H1 (cell line): ENCODE measurements at regions not wholly inside any gene's neighbourhood (a gene's known extent, or its start where the extent isn't known, plus 50 kb on each side); places are given as distances from the start of the nearest gene placed in this dataset.
"Not testable (repeated sequence)": the region's sequence is repeated elsewhere in the genome, so short reads cannot be mapped to it uniquely, and the experiment has no call there.

Source experiments
- CTCF ChIA-PET: fragments of 300-600 bp; sonication (Branson Sonifier 250); formaldehyde crosslinking; loops from one replicate; lab custom pipeline; 2021; ENCODE audit not compliant: partially characterized antibody; lab: Charles Lee
- POLR2A ChIA-PET: fragments of 300-600 bp; sonication (Branson Sonifier 250); formaldehyde crosslinking; loops from one replicate; lab custom pipeline; 2021; ENCODE audit warnings: inconsistent platforms; ENCODE audit not compliant: partially characterized antibody; lab: Charles Lee
- DNase-seq, 2 experiments: peaks; one replicate each; pipeline versions ENCODE4 v3.0.0 to v3.0.0-alpha.2; 2010 to 2022; ENCODE audit warnings: low spot score in 2 of 2, low read depth in 1 of 2, mixed read lengths in 1 of 2
- FAIRE-seq: peaks from 2 replicates; lab custom pipeline; 2011; peaks lifted over from hg19 to GRCh38; lab: Jason Lieb, UNC
- H2AFZ ChIP-seq: 2 replicates; pipeline ENCODE4 v1.8.1; 2012; ENCODE audit warnings: low read length, inconsistent platforms
- H2AK5ac ChIP-seq: 2 replicates; pipeline ENCODE4 v1.6.1; 2013; ENCODE audit warnings: low read depth, low read length
- H2BK120ac ChIP-seq: replicated peaks from 2 replicates; pipeline ENCODE3; 2013; ENCODE audit warnings: low read depth, low read length, inconsistent platforms
- H2BK12ac ChIP-seq: 2 replicates; pipeline ENCODE4 v1.6.1; 2013; ENCODE audit warnings: low read depth, low read length
- H2BK15ac ChIP-seq: 2 replicates; pipeline ENCODE4 v1.6.1; 2013; ENCODE audit warnings: low read length
- H2BK20ac ChIP-seq: 2 replicates; pipeline ENCODE4 v1.6.1; 2013; ENCODE audit warnings: low read length
- H2BK5ac ChIP-seq: 2 replicates; pipeline ENCODE4 v1.6.1; 2013; ENCODE audit warnings: low read depth, low read length
- H3K14ac ChIP-seq: 2 replicates; pipeline ENCODE4 v1.6.1; 2013; ENCODE audit warnings: inconsistent platforms; ENCODE audit not compliant: insufficient read length
- H3K18ac ChIP-seq: 2 replicates; pipeline ENCODE4 v1.6.1; 2013; ENCODE audit warnings: low read length; ENCODE audit errors: extremely low read depth
- H3K23ac ChIP-seq: 2 replicates; pipeline ENCODE4 v1.6.1; 2013; ENCODE audit warnings: inconsistent platforms; ENCODE audit not compliant: insufficient read length
- H3K23me2 ChIP-seq: 2 replicates; pipeline ENCODE4 v1.6.1; 2013; ENCODE audit warnings: low read depth, low read length
- H3K27ac ChIP-seq: 2 replicates; pipeline ENCODE4 v1.6.1; 2011; ENCODE audit warnings: low read depth, low read length, inconsistent platforms
- H3K27me3 ChIP-seq, 4 experiments: replicated peaks in 1 of 4; 1 replicate in 1 of 4; 2 replicates in 3 of 4; pipeline versions ENCODE4 v1.6.1 to v1.8.1; 2011 to 2013; ENCODE audit warnings: low read length in 3 of 4, mild to moderate bottlenecking in 3 of 4, inconsistent platforms in 2 of 4, mixed read lengths in 2 of 4, moderate library complexity in 1 of 4; ENCODE audit not compliant: control insufficient read depth in 3 of 4, insufficient read depth in 3 of 4; ENCODE audit errors: extremely low read depth in 1 of 4
- H3K36me3 ChIP-seq, 4 experiments: 2 replicates each; pipeline versions ENCODE4 v1.6.1 to v1.8.1; 2011 to 2013; ENCODE audit warnings: mild to moderate bottlenecking in 4 of 4, low read length in 3 of 4, moderate library complexity in 2 of 4, control low read depth in 1 of 4, inconsistent platforms in 1 of 4; ENCODE audit not compliant: insufficient read depth in 4 of 4, control insufficient read depth in 2 of 4
- H3K4ac ChIP-seq: replicated peaks from 2 replicates; pipeline ENCODE3; 2013; ENCODE audit warnings: low read length, low read depth, mixed read lengths, inconsistent platforms; ENCODE audit not compliant: insufficient read length
- H3K4me1 ChIP-seq, 4 experiments: replicated peaks in 1 of 4; 1 replicate in 1 of 4; 2 replicates in 3 of 4; pipeline versions ENCODE4 v1.6.1 to v1.8.1; 2011 to 2013; ENCODE audit warnings: low read length in 3 of 4, inconsistent platforms in 2 of 4, mixed read lengths in 1 of 4; ENCODE audit not compliant: insufficient read depth in 4 of 4, control insufficient read depth in 3 of 4
- H3K4me2 ChIP-seq, 2 experiments: 2 replicates each; pipeline versions ENCODE4 v1.6.1 to v1.8.1; 2011 to 2013; ENCODE audit warnings: low read depth in 2 of 2, low read length in 2 of 2, control low read depth in 1 of 2, inconsistent platforms in 1 of 2, mild to moderate bottlenecking in 1 of 2; ENCODE audit not compliant: insufficient read depth in 1 of 2
- H3K4me3 ChIP-seq, 4 experiments: fragments of 200-600, 300-600 bp in 1 of 4; sonication (generic), shearing (Covaris generic), sonication (Bioruptor Twin) in 1 of 4; 2 replicates each; pipeline versions ENCODE4 v1.5.1 to v1.8.1; 2011 to 2016; ENCODE audit warnings: low read length in 4 of 4, low read depth in 3 of 4, control low read depth in 2 of 4, inconsistent platforms in 2 of 4, mild to moderate bottlenecking in 2 of 4, mixed read lengths in 1 of 4, moderate library complexity in 1 of 4; ENCODE audit not compliant: insufficient read depth in 2 of 4; ENCODE audit errors: extremely low read depth in 1 of 4
- H3K56ac ChIP-seq: replicated peaks from 2 replicates; pipeline ENCODE3; 2013; ENCODE audit warnings: low read depth, mild to moderate bottlenecking, mixed read lengths, low read length, inconsistent platforms; ENCODE audit not compliant: insufficient read length
- H3K79me1 ChIP-seq: 2 replicates; pipeline ENCODE4 v1.6.1; 2013; ENCODE audit warnings: low read depth, low read length, control low read depth
- H3K79me2 ChIP-seq, 2 experiments: 2 replicates each; pipeline versions ENCODE4 v1.6.1 to v1.8.1; 2012 to 2013; ENCODE audit warnings: low read length in 2 of 2, mild to moderate bottlenecking in 2 of 2, inconsistent platforms in 1 of 2; ENCODE audit not compliant: insufficient read depth in 2 of 2, control insufficient read depth in 1 of 2
- H3K9ac ChIP-seq, 4 experiments: replicated peaks in 1 of 4; 1 replicate in 1 of 4; 2 replicates in 3 of 4; pipeline versions ENCODE4 v1.6.1 to v1.8.1; 2011 to 2013; ENCODE audit warnings: low read depth in 3 of 4, low read length in 3 of 4, control low read depth in 2 of 4, mild to moderate bottlenecking in 2 of 4, moderate library complexity in 2 of 4, inconsistent platforms in 1 of 4; ENCODE audit errors: extremely low read depth in 1 of 4
- H3K9me3 ChIP-seq, 2 experiments: 2 replicates each; pipeline versions ENCODE4 v1.6.1 to v1.8.1; 2012 to 2013; ENCODE audit warnings: mild to moderate bottlenecking in 2 of 2, moderate library complexity in 2 of 2, control low read depth in 1 of 2, inconsistent platforms in 1 of 2, low read depth in 1 of 2, low read length in 1 of 2, mixed read lengths in 1 of 2; ENCODE audit not compliant: insufficient read depth in 2 of 2
- H4K20me1 ChIP-seq, 2 experiments: replicated peaks in 1 of 2; 2 replicates each; pipeline versions ENCODE3 to v1.8.1; 2011 to 2013; ENCODE audit warnings: inconsistent platforms in 2 of 2, low read length in 2 of 2, mild to moderate bottlenecking in 1 of 2; ENCODE audit not compliant: insufficient read depth in 2 of 2, control insufficient read depth in 1 of 2
- H4K5ac ChIP-seq: 2 replicates; pipeline ENCODE4 v1.6.1; 2013; ENCODE audit warnings: low read length, low read depth, mixed read lengths, inconsistent platforms; ENCODE audit not compliant: insufficient read length
- H4K8ac ChIP-seq: 2 replicates; pipeline ENCODE4 v1.8.0; 2013; ENCODE audit warnings: mild to moderate bottlenecking, moderate library complexity, low read length, inconsistent platforms; ENCODE audit not compliant: insufficient read depth; ENCODE audit errors: extremely low read depth
- H4K91ac ChIP-seq: replicated peaks from 2 replicates; pipeline ENCODE3; 2013; ENCODE audit warnings: low read length, mixed read lengths, inconsistent platforms; ENCODE audit not compliant: insufficient read length
- WGBS, 2 experiments: shearing (Covaris generic) in 1 of 2; methylation state at CpG; one replicate each; pipeline versions ENCODE4 v1.1.6 to v1.1.7; 2013 to 2015; ENCODE audit warnings: low lambda C conversion rate in 2 of 2, mixed read lengths in 2 of 2, inconsistent platforms in 1 of 2, low coverage in 1 of 2, missing lambda C conversion rate in 1 of 2; ENCODE audit not compliant: insufficient replicate concordance in 2 of 2, insufficient coverage in 1 of 2, insufficient read length in 1 of 2; ENCODE audit errors: extremely low coverage in 1 of 2, missing lambda C conversion rate in 1 of 2; 5-methylcytosine and 5-hydroxymethylcytosine counted together

DNA sequence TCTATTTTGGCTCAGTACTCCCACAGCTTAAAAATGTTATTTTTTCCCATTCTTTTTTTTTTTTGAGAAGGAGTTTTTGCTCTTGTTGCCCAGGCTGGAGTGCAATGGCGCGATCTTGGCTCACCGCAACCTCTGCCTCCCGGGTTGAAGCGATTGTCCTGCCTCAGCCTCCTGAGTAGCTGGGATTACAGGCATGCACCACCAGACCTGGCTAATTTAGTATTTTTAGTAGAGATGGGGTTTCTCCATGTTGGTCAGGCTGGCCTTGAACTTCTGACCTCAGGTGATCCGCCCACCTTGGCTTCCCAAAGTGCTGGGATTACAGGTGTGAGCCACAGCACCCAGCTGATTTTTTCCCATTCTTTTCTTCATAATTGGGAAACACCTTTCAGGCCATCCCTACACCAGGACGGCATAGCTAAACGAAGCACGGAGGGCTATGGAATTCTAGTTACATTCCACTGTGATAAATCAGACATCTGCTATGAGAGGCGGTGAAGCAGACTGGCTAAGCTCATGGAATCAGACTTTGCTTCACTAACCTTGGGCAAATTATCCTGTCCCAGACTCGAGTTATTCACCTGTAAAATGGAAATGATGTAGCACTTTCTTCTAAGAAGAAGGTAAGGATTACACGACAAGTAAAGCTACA, 68.7 kb upstream of the ZFAND5 start:
- not testable (repeated sequence) for H3K79me1 ChIP-seq, H3K27me3 ChIP-seq, H3K14ac ChIP-seq, H4K5ac ChIP-seq, H3K36me3 ChIP-seq, H2BK12ac ChIP-seq, H2BK15ac ChIP-seq, H2BK120ac ChIP-seq, FAIRE-seq, H3K18ac ChIP-seq, H2AK5ac ChIP-seq, H3K27ac ChIP-seq, H4K91ac ChIP-seq, H2BK20ac ChIP-seq, H2AFZ ChIP-seq, H3K9ac ChIP-seq, H4K8ac ChIP-seq, DNase-seq, H2BK5ac ChIP-seq, H3K9me3 ChIP-seq, H3K79me2 ChIP-seq, H3K23ac ChIP-seq, H3K4me1 ChIP-seq, H4K20me1 ChIP-seq, H3K23me2 ChIP-seq, H3K4me2 ChIP-seq, H3K56ac ChIP-seq, H3K4me3 ChIP-seq, H3K4ac ChIP-seq
- ChIA-PET CTCF (interaction anchor here (0.8 to 1.2 kb wide), 4 partner anchors 10 to 159 kb away, joined by 3 to 5 read pairs (median 4); no protein-coding TSS in a partner anchor), POLR2A (interaction anchor here (0.8 kb wide), 1 partner anchor 69 kb away, joined by 3 read pairs; the partner anchor contains the start of gene ZFAND5)
- WGBS, 2 experiments, result 84% methylated on average over 12 of the region's 12 CpGs; no CpG with 5 or more reads in 1 of the 2 experiments
